DOHH2 (cell line): ENCODE measurements at regions not wholly inside any gene's neighbourhood (a gene's known extent, or its start where the extent isn't known, plus 50 kb on each side); places are given as distances from the start of the nearest gene placed in this dataset.

ENCODE experiments used
- EZH2phosphoT487 ChIP-seq: fragments of 200-600 bp; sonication (generic); IDR thresholded peaks from 2 replicates; pipeline ENCODE4 v1.6.1; 2017; ENCODE audit warnings: borderline replicate concordance, mild to moderate bottlenecking, antibody characterized with exemption, low read length, moderate library complexity, mixed read lengths
- TF ChIP-seq, protein P1 (sequence below): fragments of 200-600 bp; sonication (generic); IDR thresholded peaks from one replicate; pipeline ENCODE4 v1.5.1; 2014; ENCODE audit warnings: antibody characterized with exemption, mild to moderate bottlenecking, low read depth, low read length; ENCODE audit not compliant: poor library complexity, severe bottlenecking

DNA sequence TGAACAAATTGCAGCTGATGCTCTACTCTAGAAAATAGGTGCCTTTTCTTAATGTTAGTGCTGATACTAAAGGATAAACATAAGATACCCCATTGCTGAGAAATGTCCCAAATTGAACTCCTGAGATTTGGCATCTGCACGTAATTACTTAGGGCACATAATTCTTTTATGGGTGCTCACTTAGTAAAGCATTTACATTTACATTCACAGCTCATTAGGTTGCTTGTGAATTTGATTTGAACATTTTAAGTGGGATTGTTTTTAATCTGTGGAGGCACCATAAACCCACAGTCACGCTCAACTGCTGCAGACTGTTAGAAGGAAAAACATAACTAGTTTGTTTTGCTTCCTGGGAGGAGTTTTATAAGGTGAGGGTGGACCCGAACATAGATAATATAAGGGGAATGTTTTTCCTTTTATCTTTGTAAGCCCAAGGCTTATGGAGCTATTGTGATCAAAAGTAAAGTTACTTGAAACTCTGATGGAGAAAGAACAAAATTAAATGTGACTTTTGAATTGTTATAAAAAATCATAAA lies 560.8 kb downstream of the REEP3 start:
- TF ChIP-seq, protein P1, sequence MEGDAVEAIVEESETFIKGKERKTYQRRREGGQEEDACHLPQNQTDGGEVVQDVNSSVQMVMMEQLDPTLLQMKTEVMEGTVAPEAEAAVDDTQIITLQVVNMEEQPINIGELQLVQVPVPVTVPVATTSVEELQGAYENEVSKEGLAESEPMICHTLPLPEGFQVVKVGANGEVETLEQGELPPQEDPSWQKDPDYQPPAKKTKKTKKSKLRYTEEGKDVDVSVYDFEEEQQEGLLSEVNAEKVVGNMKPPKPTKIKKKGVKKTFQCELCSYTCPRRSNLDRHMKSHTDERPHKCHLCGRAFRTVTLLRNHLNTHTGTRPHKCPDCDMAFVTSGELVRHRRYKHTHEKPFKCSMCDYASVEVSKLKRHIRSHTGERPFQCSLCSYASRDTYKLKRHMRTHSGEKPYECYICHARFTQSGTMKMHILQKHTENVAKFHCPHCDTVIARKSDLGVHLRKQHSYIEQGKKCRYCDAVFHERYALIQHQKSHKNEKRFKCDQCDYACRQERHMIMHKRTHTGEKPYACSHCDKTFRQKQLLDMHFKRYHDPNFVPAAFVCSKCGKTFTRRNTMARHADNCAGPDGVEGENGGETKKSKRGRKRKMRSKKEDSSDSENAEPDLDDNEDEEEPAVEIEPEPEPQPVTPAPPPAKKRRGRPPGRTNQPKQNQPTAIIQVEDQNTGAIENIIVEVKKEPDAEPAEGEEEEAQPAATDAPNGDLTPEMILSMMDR, result no peak
- no peak for TF ChIP-seq EZH2phosphoT487
